Mesothelial cell of epicardium (in vitro differentiated cells): ENCODE measurements at regions not wholly inside any gene's neighbourhood (a gene's known extent, or its start where the extent isn't known, plus 50 kb on each side); places are given as distances from the start of the nearest gene placed in this dataset.
"Not testable (repeated sequence)": the region's sequence is repeated elsewhere in the genome, so short reads cannot be mapped to it uniquely, and the experiment has no call there.

ENCODE experiments used
- DNase-seq, 2 experiments: peaks; one replicate each; pipeline ENCODE4 v3.0.0; 2021; ENCODE audit warnings: low spot score in 2 of 2; ENCODE audit not compliant: unreplicated experiment in 2 of 2
- H3K27ac Mint-ChIP-seq: 2 replicates; pipeline ENCODE4 v1.8.0; 2021; ENCODE audit warnings: mixed read lengths
- H3K27me3 Mint-ChIP-seq: 2 replicates; pipeline ENCODE4 v1.8.0; 2021; ENCODE audit warnings: low read depth, mixed read lengths
- H3K36me3 Mint-ChIP-seq: 2 replicates; pipeline ENCODE4 v1.8.0; 2021; ENCODE audit warnings: mixed read lengths
- H3K4me1 Mint-ChIP-seq: 2 replicates; pipeline ENCODE4 v1.8.0; 2021; ENCODE audit warnings: mixed read lengths
- H3K4me3 Mint-ChIP-seq: 2 replicates; pipeline ENCODE4 v1.8.0; 2021; ENCODE audit warnings: mild to moderate bottlenecking, moderate library complexity, mixed read lengths
- H3K9me3 Mint-ChIP-seq: 2 replicates; pipeline ENCODE4 v1.8.0; 2021; ENCODE audit warnings: mixed read lengths
- TF ChIP-seq, protein P1 (sequence below): fragments of 200-600 bp; sonication (generic); IDR thresholded peaks from one replicate; pipeline ENCODE4 v1.5.0; 2021; ENCODE audit warnings: antibody characterized with exemption; ENCODE audit not compliant: unreplicated experiment

DNA sequence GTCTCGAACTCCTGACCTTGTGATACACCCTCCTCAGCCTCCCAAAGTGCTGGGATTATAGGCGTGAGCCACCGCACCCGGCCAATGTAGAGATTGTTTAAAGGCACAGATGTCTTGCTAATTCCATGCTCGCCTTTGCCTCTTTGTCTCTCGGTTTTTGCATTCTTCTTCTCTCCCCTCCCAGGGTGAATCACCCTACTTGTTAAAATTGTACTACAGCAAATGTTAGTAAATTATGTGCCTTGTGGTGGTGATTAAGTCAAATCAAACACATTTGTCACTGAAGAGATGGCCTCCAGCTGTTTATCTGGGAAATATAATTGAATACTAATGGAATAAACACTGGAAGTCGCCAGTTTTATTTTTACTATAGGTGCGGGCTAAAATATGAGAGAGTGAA is 384.4 kb upstream of the AUTS2 start:
- H3K27ac Mint-ChIP-seq = no peak overlapping the region
- no peaks in the 10 kb centered on the region for H3K9me3 Mint-ChIP-seq
- peaks cover 49% of the 10 kb centered on the region for H3K27me3 Mint-ChIP-seq

DNA sequence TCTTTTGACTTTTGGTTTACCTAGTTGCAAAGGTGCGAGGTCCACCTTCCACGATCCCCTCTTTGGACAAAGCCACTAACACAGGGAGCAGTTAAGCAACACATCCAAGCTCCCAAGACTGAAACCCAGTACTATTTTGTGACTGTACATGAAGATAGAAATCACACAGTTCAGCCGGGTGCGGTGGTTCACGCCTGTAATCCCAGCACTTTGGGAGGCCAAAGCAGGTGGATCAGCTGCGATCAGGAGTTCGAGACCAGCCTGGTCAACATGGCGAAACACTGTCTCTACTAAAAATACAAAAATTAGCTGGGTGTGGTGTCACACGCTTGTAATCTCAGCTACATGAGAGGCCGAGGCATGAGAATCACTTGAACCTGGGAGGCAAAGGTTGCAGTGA is 382.8 kb upstream of the AUTS2 start:
- not testable (repeated sequence) for H3K9me3 Mint-ChIP-seq, H3K4me3 Mint-ChIP-seq, H3K36me3 Mint-ChIP-seq, H3K27ac Mint-ChIP-seq, H3K4me1 Mint-ChIP-seq, DNase-seq
- peaks cover 58% of the 10 kb centered on the region for H3K27me3 Mint-ChIP-seq

More for the DNA sequence above, 384.4 kb upstream of the AUTS2 start:
- H3K4me3 Mint-ChIP-seq = no peak overlapping the region
- no peak for DNase-seq
- TF ChIP-seq, protein P1, sequence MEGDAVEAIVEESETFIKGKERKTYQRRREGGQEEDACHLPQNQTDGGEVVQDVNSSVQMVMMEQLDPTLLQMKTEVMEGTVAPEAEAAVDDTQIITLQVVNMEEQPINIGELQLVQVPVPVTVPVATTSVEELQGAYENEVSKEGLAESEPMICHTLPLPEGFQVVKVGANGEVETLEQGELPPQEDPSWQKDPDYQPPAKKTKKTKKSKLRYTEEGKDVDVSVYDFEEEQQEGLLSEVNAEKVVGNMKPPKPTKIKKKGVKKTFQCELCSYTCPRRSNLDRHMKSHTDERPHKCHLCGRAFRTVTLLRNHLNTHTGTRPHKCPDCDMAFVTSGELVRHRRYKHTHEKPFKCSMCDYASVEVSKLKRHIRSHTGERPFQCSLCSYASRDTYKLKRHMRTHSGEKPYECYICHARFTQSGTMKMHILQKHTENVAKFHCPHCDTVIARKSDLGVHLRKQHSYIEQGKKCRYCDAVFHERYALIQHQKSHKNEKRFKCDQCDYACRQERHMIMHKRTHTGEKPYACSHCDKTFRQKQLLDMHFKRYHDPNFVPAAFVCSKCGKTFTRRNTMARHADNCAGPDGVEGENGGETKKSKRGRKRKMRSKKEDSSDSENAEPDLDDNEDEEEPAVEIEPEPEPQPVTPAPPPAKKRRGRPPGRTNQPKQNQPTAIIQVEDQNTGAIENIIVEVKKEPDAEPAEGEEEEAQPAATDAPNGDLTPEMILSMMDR = no peak
- H3K36me3 Mint-ChIP-seq = no peaks in the 10 kb centered on the region
- H3K4me1 Mint-ChIP-seq = peaks cover 5% of the 10 kb centered on the region

DNA sequence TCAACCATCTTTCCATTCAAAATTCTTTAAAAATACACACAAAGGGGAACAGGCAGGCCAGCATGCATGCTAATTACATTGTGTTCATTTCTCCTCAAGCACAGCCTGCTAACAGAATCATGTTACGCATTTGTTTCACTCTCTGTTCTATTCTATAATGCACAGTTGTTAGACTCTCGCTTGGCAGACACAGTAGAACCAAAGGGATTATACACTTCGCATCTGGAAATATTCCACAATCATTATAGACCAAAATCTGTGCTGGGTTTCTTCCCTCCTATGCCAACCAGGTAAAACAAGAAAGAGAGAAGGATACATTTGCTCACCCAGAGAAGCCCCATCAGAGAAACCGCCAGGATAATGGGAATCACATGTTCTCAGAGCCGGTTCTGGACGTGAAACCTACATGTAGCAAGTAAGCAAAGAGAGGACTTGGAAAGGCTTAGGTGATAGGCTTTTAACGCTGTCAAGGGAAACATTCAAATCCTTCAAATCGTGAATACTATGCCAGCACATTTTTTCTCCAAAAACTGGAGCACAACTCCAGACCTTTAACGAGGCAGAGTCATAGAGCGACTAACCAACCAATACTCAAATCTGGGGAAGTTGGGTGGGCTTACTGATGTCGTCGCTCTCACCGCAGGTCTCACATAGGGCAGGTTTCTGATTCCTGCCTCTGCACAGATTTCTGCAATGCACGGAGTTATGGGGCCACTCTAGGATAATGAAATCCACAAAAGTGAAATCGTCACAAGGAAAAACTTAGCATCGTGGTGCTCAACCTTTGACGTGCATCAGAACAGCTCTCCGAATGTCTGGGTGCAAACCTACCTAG is 380.5 kb upstream of the AUTS2 start:
- no peak for DNase-seq
- peaks cover 5% of the 10 kb centered on the region for H3K4me1 Mint-ChIP-seq
- H3K27ac Mint-ChIP-seq = no peak overlapping the region
- no peaks in the 10 kb centered on the region for H3K36me3 Mint-ChIP-seq
- H3K27me3 Mint-ChIP-seq = peaks cover 63% of the 10 kb centered on the region
- TF ChIP-seq, protein P1 = no peak
- H3K9me3 Mint-ChIP-seq = no peaks in the 10 kb centered on the region
- no peak overlapping the region for H3K4me3 Mint-ChIP-seq

DNA sequence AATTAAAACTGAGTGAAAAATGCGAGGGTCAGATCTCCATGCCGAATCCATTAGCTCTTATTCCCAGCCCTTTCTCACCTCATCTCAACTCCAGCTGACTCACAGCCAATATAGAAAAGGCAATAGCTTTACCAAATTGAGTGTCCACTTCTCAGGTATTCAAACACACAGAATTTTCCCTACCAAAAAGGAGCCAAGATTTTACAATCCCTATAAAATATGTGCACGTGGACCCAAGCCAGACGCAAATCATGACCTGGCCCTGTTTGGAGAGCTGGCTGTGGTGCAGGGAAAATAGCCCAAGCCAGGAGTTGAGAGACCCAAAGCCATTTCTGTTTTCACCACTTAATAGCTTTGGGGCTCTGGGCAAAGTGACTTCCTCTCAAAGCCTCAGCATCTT is 379.7 kb upstream of the AUTS2 start:
- Mint-ChIP-seq H3K9me3 (no peaks in the 10 kb centered on the region), H3K27me3 (peaks cover 57% of the 10 kb centered on the region), H3K27ac (no peak overlapping the region), H3K4me3 (no peak overlapping the region), H3K4me1 (peaks cover 5% of the 10 kb centered on the region), H3K36me3 (no peaks in the 10 kb centered on the region)
- no peak for DNase-seq
- TF ChIP-seq, protein P1 = no peak

DNA sequence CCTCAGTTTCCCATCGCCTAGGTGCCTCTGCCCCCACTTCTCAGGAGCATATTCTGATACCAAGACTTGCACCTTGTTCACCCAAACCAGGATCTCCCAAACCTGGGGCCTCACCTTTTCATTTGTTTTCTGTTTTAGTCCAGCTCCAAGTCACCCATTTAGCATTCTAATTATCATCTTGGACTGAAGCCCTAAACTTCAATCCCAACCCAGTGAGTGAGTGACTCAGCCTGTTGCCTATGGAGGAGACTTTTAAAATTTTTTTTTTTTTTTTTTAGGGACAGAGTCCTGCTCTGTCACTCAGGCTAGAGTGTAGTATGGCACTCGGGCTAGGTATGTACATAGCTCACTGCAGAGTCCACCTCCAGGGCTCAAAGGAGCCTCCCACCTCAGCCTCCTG is 378.9 kb upstream of the AUTS2 start:
- Mint-ChIP-seq H3K27ac (no peak overlapping the region), H3K4me1 (peaks cover 5% of the 10 kb centered on the region), H3K4me3 (no peak overlapping the region), H3K27me3 (peaks cover 50% of the 10 kb centered on the region), H3K9me3 (no peaks in the 10 kb centered on the region), H3K36me3 (no peaks in the 10 kb centered on the region)
- TF ChIP-seq, protein P1 = no peak
- no peak for DNase-seq

DNA sequence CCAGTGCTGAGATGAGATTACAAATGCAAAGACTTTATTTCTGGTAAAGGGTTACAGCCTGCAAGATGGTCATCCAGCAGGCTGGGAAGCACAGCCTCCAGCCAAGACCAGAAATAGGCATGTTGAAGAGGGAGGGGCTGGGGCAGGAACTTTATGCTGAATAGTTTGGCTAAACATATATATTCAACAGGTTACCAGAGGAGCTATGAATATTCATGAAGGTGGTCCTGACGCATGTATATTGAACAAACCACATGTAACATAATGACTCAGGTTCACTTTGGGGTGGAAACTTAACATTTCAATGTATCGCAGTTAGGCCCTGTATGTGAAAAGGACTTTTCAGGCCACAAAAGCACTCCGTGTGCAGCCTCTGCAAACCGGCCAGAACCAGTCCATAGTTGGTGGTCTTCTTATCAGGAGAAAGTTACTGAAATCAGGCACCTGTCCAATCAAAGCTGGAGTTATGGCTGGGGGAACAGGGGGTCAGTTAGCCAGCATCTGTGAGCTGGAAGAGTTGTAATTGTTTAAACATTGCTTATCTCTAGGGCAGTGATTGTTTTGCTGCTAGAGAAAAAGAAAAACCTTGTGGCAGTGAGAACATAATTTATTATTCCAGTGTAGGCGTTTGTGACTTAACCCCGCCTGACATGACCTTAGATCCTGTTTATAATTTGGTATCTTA is 372.9 kb upstream of the AUTS2 start:
- DNase-seq = no peak
- H3K4me3 Mint-ChIP-seq = no peak overlapping the region
- H3K27ac Mint-ChIP-seq = no peak overlapping the region
- no peaks in the 10 kb centered on the region for H3K36me3 Mint-ChIP-seq
- TF ChIP-seq, protein P1 = no peak
- H3K4me1 Mint-ChIP-seq = no peaks in the 10 kb centered on the region
- H3K9me3 Mint-ChIP-seq = peaks cover 7% of the 10 kb centered on the region
- peaks cover 25% of the 10 kb centered on the region for H3K27me3 Mint-ChIP-seq
